Ascending aorta (tissue), 2 donors: ENCODE measurements at regions not wholly inside any gene's neighbourhood (a gene's known extent, or its start where the extent isn't known, plus 50 kb on each side); places are given as distances from the start of the nearest gene placed in this dataset.

Experiments used
- DNase-seq, 2 donors: peaks; one replicate each; pipeline ENCODE4 v3.0.0-alpha.2; 2019; ENCODE audit warnings: low spot score in 2 of 2
- H3K27ac ChIP-seq, 2 donors: fragments of 200-600 bp; sonication (generic); one replicate each; pipeline ENCODE4 v1.5.1; 2016 to 2017; ENCODE audit warnings: mild to moderate bottlenecking in 1 of 2
- H3K27me3 ChIP-seq: fragments of 200-600 bp; sonication (generic); one replicate; pipeline ENCODE4 v1.5.1; 2017
- H3K36me3 ChIP-seq, 2 donors: fragments of 200-600 bp; sonication (generic); one replicate each; pipeline ENCODE4 v1.5.1; 2016
- H3K4me1 ChIP-seq, 2 donors: fragments of 200-600 bp; sonication (generic); one replicate each; pipeline ENCODE4 v1.5.1; 2016 to 2017; ENCODE audit warnings: mild to moderate bottlenecking in 1 of 2
- H3K4me3 ChIP-seq, 2 donors: fragments of 200-600 bp; sonication (generic); one replicate each; pipeline ENCODE4 v1.5.1; 2016 to 2017; ENCODE audit warnings: mild to moderate bottlenecking in 1 of 2
- H3K9me3 ChIP-seq, 2 donors: fragments of 200-600 bp; sonication (generic); one replicate each; pipeline ENCODE4 v1.5.1; 2016
- CTCF ChIP-seq, 3 experiments: fragments of 200-600 bp in 2 of 3; fragments of 450-650 bp in 1 of 3; sonication (generic) in 2 of 3; IDR thresholded peaks; one replicate each; pipeline ENCODE4 v1.5.1; 2016 to 2019; ENCODE audit warnings: antibody characterized with exemption in 3 of 3, mild to moderate bottlenecking in 1 of 3, moderate library complexity in 1 of 3
- intact Hi-C: fragments of 100-400 bp; cut with DNase I; formaldehyde crosslinking; loops from one replicate; pipeline ENCODE4 v1.15.1; 2023

GRCh38 chr16:82432261-82432660 lies 194.5 kb upstream of the CDH13 start:
- H3K27ac ChIP-seq = no peak overlapping the region
- no peak overlapping the region for H3K4me3 ChIP-seq
- H3K9me3 ChIP-seq = no peaks in the 10 kb centered on the region
- intact Hi-C loops = no loop called here
- no peaks in the 10 kb centered on the region for H3K27me3 ChIP-seq
- no peak for DNase-seq
- H3K36me3 ChIP-seq = no peaks in the 10 kb centered on the region
- no peak for TF ChIP-seq CTCF (IDR thresholded peaks at IDR 0.05)
- no peaks in the 10 kb centered on the region for H3K4me1 ChIP-seq

GRCh38 chr16:82425661-82426060 lies 201.1 kb upstream of the CDH13 start:
- TF ChIP-seq CTCF (IDR thresholded peaks at IDR 0.05) = no peak
- intact Hi-C loops = no loop called here
- H3K36me3 ChIP-seq = no peaks in the 10 kb centered on the region
- no peak overlapping the region for H3K4me3 ChIP-seq
- H3K9me3 ChIP-seq = no peaks in the 10 kb centered on the region
- no peak for DNase-seq
- H3K27me3 ChIP-seq = no peaks in the 10 kb centered on the region
- H3K27ac ChIP-seq = no peak overlapping the region
- no peaks in the 10 kb centered on the region for H3K4me1 ChIP-seq

- H3K27me3 ChIP-seq = no peaks in the 10 kb centered on the region
- H3K27ac ChIP-seq = no peak overlapping the region
- H3K4me1 ChIP-seq = no peaks in the 10 kb centered on the region
- no peak for TF ChIP-seq CTCF (IDR thresholded peaks at IDR 0.05)
- no peaks in the 10 kb centered on the region for H3K36me3 ChIP-seq
- H3K9me3 ChIP-seq = no peaks in the 10 kb centered on the region
- intact Hi-C loops = no loop called here
- no peak for DNase-seq
- no peak overlapping the region for H3K4me3 ChIP-seq
Observed at GRCh38 chr16:82421851-82422250, 204.9 kb upstream of the CDH13 start.

- DNase-seq = no peak
- no peak overlapping the region for H3K27ac ChIP-seq
- H3K36me3 ChIP-seq = no peaks in the 10 kb centered on the region
Observed at GRCh38 chr16:82419332-82419731, 207.4 kb upstream of the CDH13 start.

GRCh38 chr16:82414476-82414875 lies 212.3 kb upstream of the CDH13 start:
- Histone ChIP-seq H3K36me3 (no peaks in the 10 kb centered on the region), H3K4me1 (no peaks in the 10 kb centered on the region), H3K9me3 (no peaks in the 10 kb centered on the region), H3K27me3 (no peaks in the 10 kb centered on the region), H3K27ac (no peak overlapping the region), H3K4me3 (no peak overlapping the region)
- no peak for DNase-seq
- intact Hi-C loops = no loop called here
- no peak for TF ChIP-seq CTCF (IDR thresholded peaks at IDR 0.05)

More at GRCh38 chr16:82419332-82419731, 207.4 kb upstream of the CDH13 start:
- no peaks in the 10 kb centered on the region for H3K4me1 ChIP-seq
- H3K27me3 ChIP-seq = no peaks in the 10 kb centered on the region
- TF ChIP-seq CTCF (IDR thresholded peaks at IDR 0.05) = no peak
- H3K9me3 ChIP-seq = no peaks in the 10 kb centered on the region
- H3K4me3 ChIP-seq = no peak overlapping the region
- intact Hi-C loops = no loop called here

- Histone ChIP-seq H3K4me1 (no peaks in the 10 kb centered on the region), H3K9me3 (no peaks in the 10 kb centered on the region), H3K27me3 (no peaks in the 10 kb centered on the region), H3K27ac (no peak overlapping the region), H3K4me3 (no peak overlapping the region), H3K36me3 (no peaks in the 10 kb centered on the region)
- TF ChIP-seq CTCF (IDR thresholded peaks at IDR 0.05) = no peak
- no peak for DNase-seq
- intact Hi-C loops = no loop called here
Observed at GRCh38 chr16:82412770-82413169, 214.0 kb upstream of the CDH13 start.
